GM12874 (cell line): ENCODE measurements at regions not wholly inside any gene's neighbourhood (a gene's known extent, or its start where the extent isn't known, plus 50 kb on each side); places are given as distances from the start of the nearest gene placed in this dataset.

ENCODE experiments used
- TF ChIP-seq, protein P1 (sequence below): IDR thresholded peaks from 2 replicates; pipeline ENCODE4 v1.5.1; 2011; ENCODE audit warnings: low read depth, mild to moderate bottlenecking, control low read depth, low read length, moderate library complexity; ENCODE audit not compliant: insufficient read depth

DNA sequence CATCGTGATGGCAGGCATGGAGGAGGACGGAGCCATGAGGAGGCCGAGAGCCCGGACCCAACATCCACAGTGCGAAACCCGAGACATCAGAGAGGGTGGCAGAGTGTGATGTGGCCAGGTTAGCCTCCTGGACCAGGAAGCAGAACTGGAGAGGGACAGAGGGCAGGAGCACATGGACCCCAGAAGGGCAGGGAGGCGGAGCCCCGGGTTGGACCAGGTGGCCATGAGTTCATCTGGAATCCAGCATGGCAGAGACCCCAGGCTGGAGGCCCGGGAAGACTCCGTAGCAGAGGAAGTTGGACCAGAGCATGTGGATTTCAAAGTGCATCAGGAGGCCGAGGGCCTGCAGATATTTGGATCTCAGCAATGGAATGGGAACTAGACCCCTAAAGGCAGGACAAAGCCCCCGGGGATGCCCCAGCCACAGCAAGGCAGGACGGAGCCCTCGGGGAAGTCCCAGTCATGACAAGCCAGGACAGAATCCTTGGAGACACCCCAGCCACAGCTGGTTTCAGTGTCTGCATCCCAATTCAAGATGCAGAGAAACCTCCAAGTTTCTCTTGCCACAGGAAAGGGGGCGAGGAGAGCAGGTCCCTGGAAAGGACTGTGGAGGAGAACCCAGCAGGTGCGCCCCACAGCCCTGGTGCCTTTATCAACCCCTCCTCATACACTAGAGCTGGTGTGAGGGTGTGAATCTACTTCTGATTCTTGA, 1393.4 kb downstream of the BRD1 start:
- TF ChIP-seq, protein P1, sequence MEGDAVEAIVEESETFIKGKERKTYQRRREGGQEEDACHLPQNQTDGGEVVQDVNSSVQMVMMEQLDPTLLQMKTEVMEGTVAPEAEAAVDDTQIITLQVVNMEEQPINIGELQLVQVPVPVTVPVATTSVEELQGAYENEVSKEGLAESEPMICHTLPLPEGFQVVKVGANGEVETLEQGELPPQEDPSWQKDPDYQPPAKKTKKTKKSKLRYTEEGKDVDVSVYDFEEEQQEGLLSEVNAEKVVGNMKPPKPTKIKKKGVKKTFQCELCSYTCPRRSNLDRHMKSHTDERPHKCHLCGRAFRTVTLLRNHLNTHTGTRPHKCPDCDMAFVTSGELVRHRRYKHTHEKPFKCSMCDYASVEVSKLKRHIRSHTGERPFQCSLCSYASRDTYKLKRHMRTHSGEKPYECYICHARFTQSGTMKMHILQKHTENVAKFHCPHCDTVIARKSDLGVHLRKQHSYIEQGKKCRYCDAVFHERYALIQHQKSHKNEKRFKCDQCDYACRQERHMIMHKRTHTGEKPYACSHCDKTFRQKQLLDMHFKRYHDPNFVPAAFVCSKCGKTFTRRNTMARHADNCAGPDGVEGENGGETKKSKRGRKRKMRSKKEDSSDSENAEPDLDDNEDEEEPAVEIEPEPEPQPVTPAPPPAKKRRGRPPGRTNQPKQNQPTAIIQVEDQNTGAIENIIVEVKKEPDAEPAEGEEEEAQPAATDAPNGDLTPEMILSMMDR, result no peak

DNA sequence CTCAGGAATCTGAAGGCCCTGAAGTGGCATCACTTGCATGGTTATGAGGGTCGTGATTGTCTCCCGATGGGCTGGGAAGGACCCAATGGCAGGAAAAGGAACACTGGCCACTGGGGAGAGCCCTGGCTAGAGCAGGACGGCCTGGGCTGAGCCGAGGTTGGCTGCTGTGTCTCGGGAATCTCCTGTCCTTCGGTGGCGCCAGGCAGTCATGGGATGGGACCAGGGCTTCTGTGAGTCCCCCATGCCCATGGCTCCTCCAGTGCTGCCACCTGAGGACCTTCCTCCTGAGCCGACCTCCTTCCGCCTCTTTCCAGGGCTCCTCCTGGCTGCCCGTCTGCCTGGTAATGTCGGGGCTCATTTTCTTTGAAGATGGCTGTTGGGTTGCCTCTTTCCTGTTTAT, 1394.0 kb downstream of the BRD1 start:
- TF ChIP-seq, protein P1, result no peak

DNA sequence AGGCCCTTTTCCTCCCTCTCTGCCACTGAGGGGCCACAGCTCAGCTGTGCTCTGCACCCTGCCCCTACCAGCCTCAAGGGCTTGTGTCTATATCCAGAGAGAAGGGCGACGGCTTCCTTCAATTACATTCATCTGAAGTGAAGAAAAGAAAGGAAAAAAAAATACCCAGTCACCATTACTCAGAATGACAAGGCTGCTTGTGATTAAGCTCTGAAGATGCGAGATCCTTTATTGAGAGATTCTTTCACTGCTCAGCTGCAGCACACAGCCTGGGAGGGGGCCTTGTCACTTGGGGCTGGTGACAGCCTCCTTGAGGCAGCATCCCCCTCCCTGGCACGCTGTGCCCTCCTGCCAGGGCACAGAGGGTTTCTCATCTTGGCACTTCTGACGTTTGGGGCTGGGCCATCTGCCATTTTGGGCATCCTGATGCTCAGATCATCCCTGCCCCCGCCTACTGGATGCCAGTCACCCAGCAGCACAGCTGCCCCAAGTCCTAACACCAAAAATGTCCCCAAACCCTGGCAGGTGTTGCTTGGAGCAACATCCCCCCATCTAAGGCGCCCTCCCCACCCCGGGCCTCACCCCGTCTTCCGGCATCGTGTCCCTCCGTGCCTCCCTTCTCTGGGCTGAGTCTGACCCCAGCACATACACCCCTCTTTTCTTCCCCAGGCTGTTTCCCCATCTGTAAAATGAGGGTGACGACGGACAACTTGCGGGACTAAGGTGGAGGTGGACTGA, 1394.7 kb downstream of the BRD1 start:
- TF ChIP-seq, protein P1, result no peak

DNA sequence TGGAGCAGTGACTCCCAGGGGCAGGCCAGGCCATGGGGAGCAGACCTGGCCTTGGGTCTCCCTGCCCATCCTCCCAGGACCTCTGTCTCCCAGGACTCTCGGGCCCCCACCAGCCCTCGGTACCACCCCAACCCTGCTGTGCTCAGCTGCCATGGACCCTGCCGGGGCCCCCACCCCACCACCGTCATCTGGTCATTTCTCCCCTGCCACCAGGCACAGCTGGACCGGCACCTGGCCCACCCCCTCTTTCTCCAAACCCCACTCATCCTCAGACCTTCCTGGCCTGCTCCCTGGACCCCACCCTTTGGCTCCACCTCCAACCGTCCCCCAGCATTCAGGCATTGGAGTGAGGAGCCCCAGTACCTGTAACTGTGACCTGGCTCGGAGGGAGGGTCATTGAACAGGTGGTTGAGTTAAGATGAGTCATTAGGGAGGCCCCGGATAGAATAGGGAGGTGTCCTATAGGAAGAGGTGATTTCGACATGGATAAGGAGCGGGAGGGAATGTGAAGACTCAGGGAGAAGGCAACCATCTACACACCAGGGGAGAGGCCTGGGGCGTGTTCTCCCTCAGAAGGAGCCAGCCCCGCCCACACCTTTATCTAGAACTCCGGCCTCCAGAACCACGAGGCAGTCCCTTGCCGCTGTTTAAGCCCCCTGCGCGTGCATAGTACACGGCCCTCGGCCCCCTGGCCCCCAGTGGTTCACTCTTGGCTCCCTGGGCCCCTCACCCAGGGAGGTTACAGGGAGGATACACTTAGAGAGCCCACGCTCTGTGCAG, 1395.9 kb downstream of the BRD1 start:
- TF ChIP-seq, protein P1, result no peak

DNA sequence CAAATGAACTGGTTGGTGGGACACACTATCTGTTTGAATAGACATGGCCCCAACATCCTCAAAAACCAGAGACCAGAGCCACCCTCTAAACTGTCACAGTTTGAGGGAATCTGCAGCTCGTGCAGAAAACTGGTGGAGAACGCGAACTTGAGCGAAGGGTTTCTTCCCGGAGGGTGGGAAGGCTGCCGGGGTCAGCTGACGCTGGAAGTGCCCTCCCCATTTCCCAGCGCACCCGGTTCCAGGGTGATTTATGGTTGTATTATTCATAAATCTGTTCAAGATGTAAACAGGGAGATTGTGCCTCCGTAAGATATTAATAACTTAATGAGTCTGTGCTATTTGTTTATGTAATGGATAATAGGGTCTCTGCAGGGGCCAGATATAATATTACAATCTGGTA, 1396.7 kb downstream of the BRD1 start:
- TF ChIP-seq, protein P1, result no peak

DNA sequence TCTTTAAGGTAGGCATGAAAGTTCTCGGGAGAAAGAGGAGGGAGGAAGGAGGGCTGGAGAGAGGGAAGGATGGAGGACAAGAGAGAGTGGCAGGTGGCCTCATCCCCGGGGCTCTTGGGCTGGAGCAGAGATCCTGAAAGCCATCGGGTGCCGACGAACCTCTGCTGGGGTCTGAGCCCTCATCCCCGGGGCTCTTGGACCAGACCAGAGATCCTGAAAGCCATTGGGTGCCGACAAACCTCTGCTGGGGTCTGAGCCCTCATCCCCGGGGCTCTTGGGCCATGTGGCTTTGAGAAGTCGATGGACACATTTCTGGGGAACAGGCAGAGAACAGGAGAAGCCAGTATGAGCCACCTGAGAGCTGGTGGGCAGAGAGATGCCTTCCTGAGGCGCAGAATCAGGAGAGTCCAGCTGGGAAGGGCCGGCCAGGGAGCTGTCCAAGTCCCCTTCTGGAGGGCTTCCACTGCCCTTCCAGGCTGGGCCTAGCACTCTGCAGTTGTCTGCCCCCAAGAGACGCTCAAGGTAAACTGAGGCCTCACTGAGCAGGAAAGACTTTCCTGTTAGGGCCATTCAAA, 1398.1 kb downstream of the BRD1 start:
- TF ChIP-seq, protein P1, result no peak

DNA sequence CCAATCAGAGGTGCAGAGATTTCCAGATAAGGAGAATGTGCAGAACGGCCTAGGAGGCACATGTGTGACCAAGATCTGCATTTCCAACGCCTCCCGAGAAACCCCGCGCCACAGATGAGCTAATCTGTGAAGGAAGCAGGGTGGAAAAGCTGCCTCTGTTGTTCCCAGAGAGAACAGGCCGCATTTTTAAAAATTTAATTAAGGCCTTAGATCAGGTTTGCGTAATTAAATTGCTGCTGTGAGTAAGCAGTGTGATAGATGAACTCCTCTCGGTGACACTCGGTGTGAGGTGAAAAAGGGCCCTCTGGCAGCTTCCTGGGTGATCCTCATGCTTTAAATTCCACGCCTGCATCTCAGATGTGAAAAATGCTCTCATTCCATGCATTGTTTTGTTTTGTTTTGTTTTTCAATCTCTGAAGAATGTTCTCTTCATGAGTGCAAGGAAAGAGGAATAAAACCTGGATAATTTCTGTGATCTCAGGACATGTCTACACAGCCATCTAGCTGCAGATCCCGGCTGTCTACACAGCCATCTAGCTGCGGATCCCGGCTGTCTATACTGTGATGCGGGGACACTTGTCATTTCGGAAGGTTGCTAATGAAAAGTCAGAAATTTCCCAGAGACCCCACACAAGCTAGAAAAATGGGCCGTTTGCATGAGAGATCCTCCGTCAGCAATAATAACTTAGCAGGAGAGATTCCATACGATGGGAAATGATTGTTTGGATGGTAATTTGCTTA, 1398.9 kb downstream of the BRD1 start:
- TF ChIP-seq, protein P1, result no peak
